Body of pancreas (tissue), 4 donors: ENCODE measurements at regions not wholly inside any gene's neighbourhood (a gene's known extent, or its start where the extent isn't known, plus 50 kb on each side); places are given as distances from the start of the nearest gene placed in this dataset.

Experiments used
- ATAC-seq: fragments of 150-250 bp; one replicate; pipeline ENCODE4 v1.9.1; 2016
- DNase-seq, 4 donors: peaks; one replicate each; pipeline ENCODE4 v3.0.0-alpha.2; 2019
- H3K27ac ChIP-seq, 4 donors: fragments of 200-600 bp; sonication (generic); 1 replicate in 3 of 4; 2 replicates in 1 of 4; pipeline versions ENCODE4 v1.5.1 to v1.6.1; 2016 to 2019; ENCODE audit warnings: mild to moderate bottlenecking in 1 of 4, mixed read lengths in 1 of 4, moderate library complexity in 1 of 4
- H3K27me3 ChIP-seq, 2 donors: fragments of 200-600 bp; sonication (generic); one replicate each; pipeline ENCODE4 v1.6.0; 2016; ENCODE audit warnings: mild to moderate bottlenecking in 1 of 2
- H3K36me3 ChIP-seq, 2 donors: fragments of 200-600 bp; sonication (generic); replicated peaks in 1 of 2; 2 replicates each; pipeline ENCODE4 v1.5.1; 2016; ENCODE audit warnings: low read depth in 2 of 2; ENCODE audit not compliant: insufficient read depth in 1 of 2
- H3K4me1 ChIP-seq: fragments of 200-600 bp; sonication (generic); one replicate; pipeline ENCODE4 v1.6.0; 2016
- H3K4me3 ChIP-seq, 2 donors: fragments of 200-600 bp; sonication (generic); 1 replicate in 1 of 2; 2 replicates in 1 of 2; pipeline ENCODE4 v1.5.1; 2016 to 2019
- H3K9me3 ChIP-seq, 3 donors: fragments of 200-600 bp; sonication (generic); 1 replicate in 2 of 3; 2 replicates in 1 of 3; pipeline ENCODE4 v1.5.1; 2016
- CTCF ChIP-seq, 7 experiments: fragments of 450-650 bp in 4 of 7; fragments of 200-600 bp in 3 of 7; sonication (generic) in 3 of 7; IDR thresholded peaks; one replicate each; pipeline ENCODE4 v1.5.1; 2016 to 2019; ENCODE audit warnings: antibody characterized with exemption in 7 of 7
- POLR2A ChIP-seq, 3 donors: fragments of 450-650 bp; IDR thresholded peaks; one replicate each; pipeline ENCODE4 v1.6.1; 2016; ENCODE audit warnings: antibody characterized with exemption in 3 of 3, mild to moderate bottlenecking in 2 of 3
- WGBS, 2 donors: methylation state at CpG; one replicate each; pipeline ENCODE4 v1.1.5; 2017; 5-methylcytosine and 5-hydroxymethylcytosine counted together
- intact Hi-C: fragments of 100-400 bp; cut with DNase I; formaldehyde crosslinking; loops from one replicate; pipeline ENCODE4 v1.15.1; 2023

GRCh38 chr14:24725311-24725710 lies 91.3 kb upstream of the GZMB start:
- ATAC-seq (no peak), DNase-seq (no peak)
- intact Hi-C loops, result no loop called here
- no peaks in the 10 kb centered on the region for H3K9me3 ChIP-seq
- no peaks in the 10 kb centered on the region for H3K36me3 ChIP-seq
- no peak for TF ChIP-seq POLR2A (IDR thresholded peaks at IDR 0.05)
- no peak for TF ChIP-seq CTCF (IDR thresholded peaks at IDR 0.05)
- no peak overlapping the region for H3K27ac ChIP-seq
- no peaks in the 10 kb centered on the region for H3K4me1 ChIP-seq
- WGBS, 2 donors, result 32 to 45% methylated on average over 3 of the region's 3 CpGs
- no peak overlapping the region for H3K4me3 ChIP-seq
- H3K27me3 ChIP-seq, result no peaks in the 10 kb centered on the region

- DNase-seq (no peak), ATAC-seq (no peak)
- H3K4me1 ChIP-seq, result no peaks in the 10 kb centered on the region
- no peak overlapping the region for H3K4me3 ChIP-seq
- TF ChIP-seq CTCF (IDR thresholded peaks at IDR 0.05) (no peak), POLR2A (IDR thresholded peaks at IDR 0.05) (no peak)
- H3K36me3 ChIP-seq, result no peaks in the 10 kb centered on the region
- intact Hi-C loops, result no loop called here
- 42 to 58% methylated on average over 3 of the region's 3 CpGs for WGBS, 2 donors
- H3K27me3 ChIP-seq, result no peaks in the 10 kb centered on the region
- no peaks in the 10 kb centered on the region for H3K9me3 ChIP-seq
- H3K27ac ChIP-seq, result no peak overlapping the region
Measured at GRCh38 chr14:24721775-24722174, 87.8 kb upstream of the GZMB start.

GRCh38 chr14:24715239-24715638 lies 81.2 kb upstream of the GZMB start:
- Histone ChIP-seq H3K27ac (no peak overlapping the region), H3K4me1 (no peaks in the 10 kb centered on the region), H3K4me3 (no peak overlapping the region), H3K36me3 (no peaks in the 10 kb centered on the region), H3K9me3 (no peaks in the 10 kb centered on the region), H3K27me3 (no peaks in the 10 kb centered on the region)
- no peak for ATAC-seq
- 83 to 86% methylated on average over 2 of the region's 2 CpGs for WGBS, 2 donors
- TF ChIP-seq POLR2A (IDR thresholded peaks at IDR 0.05) (no peak), CTCF (IDR thresholded peaks at IDR 0.05) (no peak)
- intact Hi-C loops, result no loop called here
- no peak for DNase-seq

- Histone ChIP-seq H3K9me3 (no peaks in the 10 kb centered on the region), H3K27ac (no peak overlapping the region), H3K4me1 (no peaks in the 10 kb centered on the region), H3K36me3 (no peaks in the 10 kb centered on the region), H3K4me3 (no peak overlapping the region), H3K27me3 (no peaks in the 10 kb centered on the region)
- intact Hi-C loops, result no loop called here
- WGBS, 2 donors, result 83 to 88% methylated on average over 4 of the region's 4 CpGs
- ATAC-seq, result no peak
- no peak for DNase-seq
- TF ChIP-seq POLR2A (IDR thresholded peaks at IDR 0.05) (no peak), CTCF (IDR thresholded peaks at IDR 0.05) (no peak)
Measured at GRCh38 chr14:24713404-24713803, 79.4 kb upstream of the GZMB start.

GRCh38 chr14:24712909-24713308 lies 78.9 kb upstream of the GZMB start:
- WGBS, 2 donors, result 74 to 94% methylated on average over 6 of the region's 6 CpGs
- TF ChIP-seq CTCF (IDR thresholded peaks at IDR 0.05), result no peak
- no peak for TF ChIP-seq POLR2A (IDR thresholded peaks at IDR 0.05)
- no peak for DNase-seq
- H3K27me3 ChIP-seq, result no peaks in the 10 kb centered on the region
- H3K4me3 ChIP-seq, result no peak overlapping the region
- no peak for ATAC-seq
- H3K27ac ChIP-seq, result no peak overlapping the region
- no peaks in the 10 kb centered on the region for H3K9me3 ChIP-seq
- no peaks in the 10 kb centered on the region for H3K36me3 ChIP-seq
- no peaks in the 10 kb centered on the region for H3K4me1 ChIP-seq
- intact Hi-C loops, result no loop called here
